ENCODE measurements at regions not wholly inside any gene's neighbourhood (a gene's known extent, or its start where the extent isn't known, plus 50 kb on each side); places are given as distances from the start of the nearest gene placed in this dataset.

DNA sequence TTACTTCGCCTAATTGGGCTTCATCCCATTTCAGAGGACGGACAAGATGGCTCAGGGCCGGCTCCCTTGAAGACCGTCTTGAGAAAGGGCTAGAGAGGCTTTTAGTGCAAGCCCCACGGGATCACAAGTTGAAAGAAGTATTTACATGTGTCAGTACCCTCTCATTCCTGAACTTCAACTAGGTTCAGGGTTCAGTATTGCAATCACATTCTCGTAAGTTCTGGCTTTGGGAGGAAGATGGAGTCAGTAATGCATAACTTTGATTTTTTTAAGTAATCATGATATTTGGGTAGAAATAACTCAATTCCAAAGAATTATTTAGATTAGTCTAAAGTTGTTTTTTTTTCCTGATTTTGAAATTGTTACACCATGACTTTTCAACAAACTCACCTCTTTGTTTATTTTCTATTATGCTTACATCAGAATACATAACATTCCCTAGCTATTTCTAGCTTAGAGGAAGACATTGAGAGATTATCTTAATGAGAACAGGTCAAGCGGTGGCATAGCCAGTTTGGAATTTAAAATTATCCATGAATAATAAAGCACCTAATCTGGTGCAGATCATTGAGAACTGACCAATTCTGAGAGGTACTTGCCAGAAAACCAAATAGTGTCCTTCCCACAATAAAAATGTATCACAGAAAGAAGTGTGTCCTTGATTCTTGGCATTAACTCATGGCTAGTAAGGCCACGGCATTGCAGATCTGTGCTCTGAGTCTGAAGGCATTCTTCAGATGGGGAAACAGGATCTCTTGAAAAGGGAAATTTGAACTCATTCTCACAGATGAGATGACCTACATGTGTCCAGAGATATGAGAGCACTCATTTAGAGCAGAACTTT, 92.1 kb upstream of the BLID start:
- H3K4me1 ChIP-seq (ENCODE audit: control insufficient read depth, insufficient read depth, low read length): peaks cover 50% of the 10 kb centered on the region
- dilution Hi-C loops (cut with HindIII; ENCODE audit: low sequenced_read_pairs, unreplicated experiment): no loop called here

More for the DNA sequence above, 92.1 kb upstream of the BLID start:
- peak; percentile 4; the same call in 1 of the 2 replicates for TF ChIP-seq CEBPB (IDR thresholded peaks at IDR 0.05; ENCODE audit: low read depth, low read length)
- TF ChIP-seq RCOR1 (IDR thresholded peaks at IDR 0.05; ENCODE audit: insufficient replicate concordance, low read length): no peak
- ChIA-PET POLR2A (ENCODE audit: unreplicated experiment) (interaction anchor here (0.6 kb wide), 1 partner anchor 127 kb away, joined by 8 read pairs; no protein-coding TSS in a partner anchor), CTCF (no interaction called here)
- peak overlapping the region; percentile 100 for H2BK20ac ChIP-seq (ENCODE audit: low read depth, low read length)
- peak overlapping the region; percentile 79 for H3K4me2 ChIP-seq (ENCODE audit: low read depth, low read length)
- no TSS peak for BruUV-seq (replicated peaks)
- H2AFZ ChIP-seq (replicated peaks; ENCODE audit: low read length, poor library complexity): peak overlapping the region; percentile 69
- H2AK5ac ChIP-seq (ENCODE audit: low read depth, low read length): peak overlapping the region; percentile 100
- H3K4me3 ChIP-seq (ENCODE audit: insufficient read depth, low read depth, low read length): no peak overlapping the region
- peak overlapping the region; percentile 99 for H3K56ac ChIP-seq (ENCODE audit: extremely low read depth, insufficient read depth, low read length)
- peak overlapping the region; percentile 100 for H2BK15ac ChIP-seq (ENCODE audit: low read depth, low read length)
- intact Hi-C loops (cut with micrococcal nuclease) (loop anchor here (10.0 kb wide), 2 partner anchors 173 to 743 kb away; no protein-coding TSS in a partner anchor), in situ Hi-C loops (cut with MboI; ENCODE audit: low sequenced_read_pairs) (loop anchor here (5.0 to 25.0 kb wide), 3 partner anchors 103 to 896 kb away; no protein-coding TSS in a partner anchor)
- H4K8ac ChIP-seq (ENCODE audit: low read depth in 2 of 2, low read length in 2 of 2): peak overlapping the region; percentile 99 to 100
- WGBS, 2 experiments (ENCODE audit: extremely low coverage in 2 of 2, insufficient read length in 1 of 2): 0% methylated on average over 1 of the region's 8 CpGs; no CpG with 5 or more reads in 1 of the 2 experiments
- H2BK5ac ChIP-seq (ENCODE audit: low read depth, low read length, poor library complexity, severe bottlenecking): peak overlapping the region; percentile 100
- DNase-seq (peak; percentile 87), ATAC-seq (ENCODE audit: low read depth) (peak; percentile 58)
- H3K79me1 ChIP-seq (ENCODE audit: low read depth in 1 of 2, low read length in 2 of 2): peaks cover 43 to 72% of the 10 kb centered on the region in 2 experiments
- peak overlapping the region; percentile 94 for H3K18ac ChIP-seq (ENCODE audit: low read depth, low read length)
- peak overlapping the region; percentile 99 for H2BK120ac ChIP-seq (ENCODE audit: low read depth, low read length)
- no peaks in the 10 kb centered on the region for H3K9me3 ChIP-seq (ENCODE audit: control insufficient read depth, insufficient read depth, low read length)
- peak overlapping the region; percentile 99 for H4K5ac ChIP-seq (ENCODE audit: low read depth, low read length)
- peaks cover 6% of the 10 kb centered on the region for H3K36me3 ChIP-seq (ENCODE audit: control insufficient read depth, insufficient read depth, low read length)
- H3K4ac ChIP-seq (ENCODE audit: low read depth, low read length): peak overlapping the region; percentile 100
- H4K20me1 ChIP-seq (ENCODE audit: insufficient read depth, low read length): no peaks in the 10 kb centered on the region
- H3K27ac ChIP-seq (ENCODE audit: insufficient read depth, low read length): peak overlapping the region; percentile 99
- H4K91ac ChIP-seq (ENCODE audit: insufficient read depth, low read depth, low read length): peak overlapping the region; percentile 100
- H3K14ac ChIP-seq (replicated peaks; ENCODE audit: low read depth, low read length): peak overlapping the region; percentile 100
- peak overlapping the region; percentile 98 for H2AK9ac ChIP-seq (replicated peaks; ENCODE audit: low read depth, low read length, poor library complexity)
- H3K27me3 ChIP-seq (ENCODE audit: control insufficient read depth, insufficient read depth, low read length): no peaks in the 10 kb centered on the region
- H3K9me1 ChIP-seq (ENCODE audit: insufficient read depth, low read length): peaks cover 28% of the 10 kb centered on the region
- peak overlapping the region; percentile 100 for H3K23ac ChIP-seq (ENCODE audit: low read depth, low read length)
- H3K9ac ChIP-seq (ENCODE audit: low read depth, low read length): peak overlapping the region; percentile 94
